ENCODE measurements at regions not wholly inside any gene's neighbourhood (a gene's known extent, or its start where the extent isn't known, plus 50 kb on each side); places are given as distances from the start of the nearest gene placed in this dataset.

DNA sequence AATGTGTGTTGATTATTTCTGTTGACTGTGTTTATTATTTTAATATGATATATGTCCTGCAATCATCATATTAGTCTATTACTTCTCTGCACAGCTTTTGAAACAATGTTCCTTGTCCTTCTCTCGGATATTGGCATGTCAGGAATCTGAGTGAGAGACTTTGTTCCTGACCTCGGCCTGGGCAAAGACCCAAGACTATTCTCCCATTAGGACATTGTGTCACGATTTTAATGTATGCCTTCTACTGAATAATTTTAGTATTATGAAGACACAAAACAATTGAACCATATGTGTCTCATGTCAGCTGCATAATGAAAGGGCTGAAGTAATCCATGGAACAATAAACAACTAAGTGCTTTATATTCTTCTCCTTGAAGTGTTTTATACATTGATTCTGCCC, 580.8 kb upstream of the TENM3 start:
- TF ChIP-seq POLR2AphosphoS5 (IDR thresholded peaks at IDR 0.05; ENCODE audit: borderline replicate concordance, low read depth, low read length) (no peak), FOXP2 (optimal IDR thresholded peaks at IDR 0.05; ENCODE audit: control extremely low read depth, extremely low read length, insufficient read depth) (no peak), EZH2 (IDR thresholded peaks at IDR 0.05) (no peak)
